Uterus (tissue), 3 donors: ENCODE measurements at regions not wholly inside any gene's neighbourhood (a gene's known extent, or its start where the extent isn't known, plus 50 kb on each side); places are given as distances from the start of the nearest gene placed in this dataset.

Experiments used
- DNase-seq, 2 donors: peaks; one replicate each; pipeline ENCODE4 v3.0.0-alpha.2; 2019 to 2020
- H3K27ac ChIP-seq, 2 donors: fragments of 200-600 bp; sonication (generic); 1 replicate in 1 of 2; 2 replicates in 1 of 2; pipeline ENCODE4 v1.5.1; 2016 to 2018
- H3K27me3 ChIP-seq, 2 donors: fragments of 200-600 bp; sonication (generic); one replicate each; pipeline ENCODE4 v1.5.1; 2018 to 2019; ENCODE audit warnings: control low read depth in 1 of 2
- H3K36me3 ChIP-seq, 2 donors: fragments of 200-600 bp; sonication (generic); one replicate each; pipeline ENCODE4 v1.5.1; 2019; ENCODE audit warnings: control low read depth in 1 of 2
- H3K4me1 ChIP-seq, 2 donors: fragments of 200-600 bp; sonication (generic); one replicate each; pipeline ENCODE4 v1.5.1; 2018 to 2019; ENCODE audit warnings: control low read depth in 1 of 2
- H3K4me3 ChIP-seq, 2 donors: fragments of 200-600 bp; sonication (generic); 1 replicate in 1 of 2; 2 replicates in 1 of 2; pipeline ENCODE4 v1.5.1; 2018 to 2019; ENCODE audit warnings: mild to moderate bottlenecking in 1 of 2
- H3K9me3 ChIP-seq, 2 donors: fragments of 200-600 bp; sonication (generic); one replicate each; pipeline ENCODE4 v1.5.1; 2019; ENCODE audit warnings: control low read depth in 1 of 2
- POLR2A ChIP-seq, 2 donors: fragments of 450-650 bp; IDR thresholded peaks; one replicate each; pipeline ENCODE4 v1.6.1; 2016; ENCODE audit warnings: antibody characterized with exemption in 2 of 2, mild to moderate bottlenecking in 1 of 2, moderate library complexity in 1 of 2
- intact Hi-C: fragments of 100-400 bp; cut with DNase I; formaldehyde crosslinking; loops from one replicate; pipeline ENCODE4 v1.15.1; 2023; ENCODE audit warnings: low total_unique reads
- TF ChIP-seq, protein P1 (sequence below), 4 experiments: fragments of 200-600 bp in 2 of 4; fragments of 450-650 bp in 2 of 4; sonication (generic) in 2 of 4; IDR thresholded peaks; one replicate each; pipeline ENCODE4 v1.5.1; 2016 to 2019; ENCODE audit warnings: antibody characterized with exemption in 4 of 4, mild to moderate bottlenecking in 2 of 4, moderate library complexity in 1 of 4
- donor health status: DM: yes; HTN: yes; CAD: no.

GRCh38 chr6:137424251-137424650, 69.9 kb downstream of the OLIG3 start:
- Histone ChIP-seq H3K4me3 (no peak overlapping the region), H3K27me3 (no peaks in the 10 kb centered on the region), H3K36me3 (no peaks in the 10 kb centered on the region), H3K27ac (no peak overlapping the region), H3K9me3 (no peaks in the 10 kb centered on the region), H3K4me1 (no peaks in the 10 kb centered on the region)
- DNase-seq, result no peak
- intact Hi-C loops, result no loop called here
- TF ChIP-seq, protein P1, sequence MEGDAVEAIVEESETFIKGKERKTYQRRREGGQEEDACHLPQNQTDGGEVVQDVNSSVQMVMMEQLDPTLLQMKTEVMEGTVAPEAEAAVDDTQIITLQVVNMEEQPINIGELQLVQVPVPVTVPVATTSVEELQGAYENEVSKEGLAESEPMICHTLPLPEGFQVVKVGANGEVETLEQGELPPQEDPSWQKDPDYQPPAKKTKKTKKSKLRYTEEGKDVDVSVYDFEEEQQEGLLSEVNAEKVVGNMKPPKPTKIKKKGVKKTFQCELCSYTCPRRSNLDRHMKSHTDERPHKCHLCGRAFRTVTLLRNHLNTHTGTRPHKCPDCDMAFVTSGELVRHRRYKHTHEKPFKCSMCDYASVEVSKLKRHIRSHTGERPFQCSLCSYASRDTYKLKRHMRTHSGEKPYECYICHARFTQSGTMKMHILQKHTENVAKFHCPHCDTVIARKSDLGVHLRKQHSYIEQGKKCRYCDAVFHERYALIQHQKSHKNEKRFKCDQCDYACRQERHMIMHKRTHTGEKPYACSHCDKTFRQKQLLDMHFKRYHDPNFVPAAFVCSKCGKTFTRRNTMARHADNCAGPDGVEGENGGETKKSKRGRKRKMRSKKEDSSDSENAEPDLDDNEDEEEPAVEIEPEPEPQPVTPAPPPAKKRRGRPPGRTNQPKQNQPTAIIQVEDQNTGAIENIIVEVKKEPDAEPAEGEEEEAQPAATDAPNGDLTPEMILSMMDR (IDR thresholded peaks at IDR 0.05), result no peak
- TF ChIP-seq POLR2A (IDR thresholded peaks at IDR 0.05), result no peak

- TF ChIP-seq, protein P1 (IDR thresholded peaks at IDR 0.05), result no peak
- TF ChIP-seq POLR2A (IDR thresholded peaks at IDR 0.05), result no peak
- intact Hi-C loops, result no loop called here
- Histone ChIP-seq H3K27me3 (no peaks in the 10 kb centered on the region), H3K9me3 (no peaks in the 10 kb centered on the region), H3K27ac (no peak overlapping the region), H3K4me3 (no peak overlapping the region), H3K4me1 (no peaks in the 10 kb centered on the region), H3K36me3 (no peaks in the 10 kb centered on the region)
- DNase-seq, result no peak
These were observed 70.6 kb downstream of the OLIG3 start for GRCh38 chr6:137423451-137424168.

DNA sequence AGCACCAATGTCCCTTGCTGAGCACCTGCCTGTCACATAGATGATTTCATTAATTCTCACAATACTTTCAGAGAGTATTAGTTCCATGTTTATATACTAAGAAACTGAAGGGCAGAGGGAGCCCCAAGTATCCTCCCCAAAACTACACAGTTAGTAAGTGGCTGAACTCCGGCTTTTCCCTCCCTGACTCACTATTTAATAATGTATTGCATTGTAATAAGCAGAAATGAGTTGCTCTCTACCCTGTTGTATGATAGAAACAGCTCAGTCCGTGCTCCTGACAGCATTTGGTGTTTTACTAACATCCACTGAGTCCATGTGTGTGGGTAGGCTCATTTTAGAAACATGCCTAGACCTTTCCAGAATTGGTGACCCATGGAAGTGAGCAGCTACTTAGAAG, 76.8 kb downstream of the OLIG3 start:
- Histone ChIP-seq H3K9me3 (no peaks in the 10 kb centered on the region), H3K4me1 (no peaks in the 10 kb centered on the region), H3K4me3 (no peak overlapping the region), H3K27me3 (no peaks in the 10 kb centered on the region), H3K36me3 (no peaks in the 10 kb centered on the region), H3K27ac (no peak overlapping the region)
- TF ChIP-seq, protein P1 (IDR thresholded peaks at IDR 0.05), result no peak
- TF ChIP-seq POLR2A (IDR thresholded peaks at IDR 0.05), result no peak
- DNase-seq, result no peak
- intact Hi-C loops, result no loop called here

DNA sequence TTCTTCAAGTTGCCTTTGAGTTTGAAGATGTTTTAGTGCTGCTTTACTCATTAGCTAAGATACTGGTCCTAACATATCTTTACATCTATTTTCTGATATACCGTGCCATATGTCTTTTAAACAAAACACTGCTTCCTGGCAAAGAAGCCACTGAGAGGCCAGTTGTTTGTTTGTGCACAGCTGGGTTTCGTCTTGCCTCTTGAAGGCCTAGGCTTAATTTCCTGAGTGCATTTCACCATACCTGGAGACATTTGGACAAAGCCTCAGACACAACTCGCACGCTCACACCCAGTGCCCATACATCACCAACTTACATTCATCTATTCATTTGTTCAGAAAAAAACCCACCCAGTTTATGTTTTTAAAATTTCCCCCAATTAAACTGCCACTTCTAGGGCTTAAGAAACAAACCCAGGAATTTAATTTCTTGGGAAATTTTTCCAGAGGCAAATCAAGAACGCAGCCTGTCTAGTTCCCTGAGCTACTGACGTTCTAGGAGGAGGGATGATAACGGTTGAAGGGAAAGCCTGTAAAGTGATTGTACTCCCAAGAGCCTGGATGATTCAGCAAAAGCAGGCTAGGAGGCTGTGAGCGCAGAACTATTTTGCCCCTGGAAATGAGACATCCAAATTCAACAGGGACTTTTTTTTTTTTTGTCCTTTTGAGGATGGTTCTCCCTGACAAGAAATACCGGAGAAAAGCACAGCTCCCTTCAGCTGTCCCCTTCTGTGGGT, 77.7 kb downstream of the OLIG3 start:
- intact Hi-C loops, result no loop called here
- TF ChIP-seq, protein P1 (IDR thresholded peaks at IDR 0.05), result no peak
- TF ChIP-seq POLR2A (IDR thresholded peaks at IDR 0.05), result no peak

DNA sequence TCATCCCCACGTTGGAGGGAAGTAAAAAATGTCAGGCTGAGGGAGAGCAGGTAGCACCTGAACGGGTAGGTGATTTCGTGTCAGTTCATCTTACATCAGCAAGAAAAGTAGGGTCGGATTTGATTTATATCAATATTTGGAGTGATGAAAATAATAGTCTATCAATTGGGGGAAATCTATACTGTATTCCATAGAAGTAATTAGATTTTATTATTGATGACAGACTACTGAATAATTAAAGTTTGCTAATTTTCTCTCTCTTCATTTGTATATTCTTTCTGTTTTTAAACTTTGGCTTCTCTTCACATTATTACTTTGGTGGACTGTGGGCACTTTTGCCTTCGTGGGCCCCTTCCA, 78.4 kb downstream of the OLIG3 start:
- H3K27ac ChIP-seq, result no peak overlapping the region
- no peaks in the 10 kb centered on the region for H3K4me1 ChIP-seq
- TF ChIP-seq POLR2A (IDR thresholded peaks at IDR 0.05), result no peak
- TF ChIP-seq, protein P1 (IDR thresholded peaks at IDR 0.05), result no peak
- no peak for DNase-seq
- no peaks in the 10 kb centered on the region for H3K36me3 ChIP-seq
- H3K27me3 ChIP-seq, result no peaks in the 10 kb centered on the region
- intact Hi-C loops, result no loop called here
- no peaks in the 10 kb centered on the region for H3K9me3 ChIP-seq
- peak overlapping the region in 1 of 2 donors; percentile 22 for H3K4me3 ChIP-seq

More for the DNA sequence above, 77.7 kb downstream of the OLIG3 start:
- no peaks in the 10 kb centered on the region for H3K4me1 ChIP-seq
- no peak overlapping the region for H3K27ac ChIP-seq
- no peak overlapping the region for H3K4me3 ChIP-seq
- no peaks in the 10 kb centered on the region for H3K27me3 ChIP-seq
- H3K36me3 ChIP-seq, result no peaks in the 10 kb centered on the region
- no peak for DNase-seq
- no peaks in the 10 kb centered on the region for H3K9me3 ChIP-seq
